ENCODE measurements at regions not wholly inside any gene's neighbourhood (a gene's known extent, or its start where the extent isn't known, plus 50 kb on each side); places are given as distances from the start of the nearest gene placed in this dataset.

DNA sequence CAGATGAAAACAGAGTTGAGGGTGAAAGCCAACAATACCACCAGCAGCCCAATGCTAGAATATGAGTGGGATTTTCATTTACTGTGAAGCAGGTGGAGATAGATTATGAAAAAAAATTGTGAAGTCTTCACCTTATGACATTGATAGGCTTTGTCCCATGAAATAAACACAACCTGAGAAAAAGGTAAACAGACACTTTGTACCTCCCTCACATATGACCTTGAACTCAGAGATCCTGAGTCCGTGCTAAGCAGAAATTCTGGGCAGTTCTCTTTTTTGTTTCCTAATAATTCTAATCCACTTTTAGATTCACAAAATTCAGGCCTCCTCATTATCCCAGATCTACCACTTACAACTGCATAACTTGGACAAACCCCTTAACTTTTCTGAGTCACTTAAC lies 127.3 kb upstream of the RORB start:
- 51 to 77% methylated on average over 1 of the region's 1 CpG for WGBS, 2 donors
- Histone ChIP-seq H3K27me3 (no peaks in the 10 kb centered on the region), H3K27ac (no peak overlapping the region), H3K36me3 (no peaks in the 10 kb centered on the region), H3K4me1 (no peaks in the 10 kb centered on the region), H3K9me3 (no peaks in the 10 kb centered on the region), H3K4me3 (no peak overlapping the region)
- DNase-seq = no peak
- no peak for ATAC-seq (ENCODE audit: low FRiP score in 2 of 2)
- no peak for TF ChIP-seq POLR2AphosphoS5 (IDR thresholded peaks at IDR 0.05)
- no peak for TF ChIP-seq POLR2A (IDR thresholded peaks at IDR 0.05)
- TF ChIP-seq, protein P1, sequence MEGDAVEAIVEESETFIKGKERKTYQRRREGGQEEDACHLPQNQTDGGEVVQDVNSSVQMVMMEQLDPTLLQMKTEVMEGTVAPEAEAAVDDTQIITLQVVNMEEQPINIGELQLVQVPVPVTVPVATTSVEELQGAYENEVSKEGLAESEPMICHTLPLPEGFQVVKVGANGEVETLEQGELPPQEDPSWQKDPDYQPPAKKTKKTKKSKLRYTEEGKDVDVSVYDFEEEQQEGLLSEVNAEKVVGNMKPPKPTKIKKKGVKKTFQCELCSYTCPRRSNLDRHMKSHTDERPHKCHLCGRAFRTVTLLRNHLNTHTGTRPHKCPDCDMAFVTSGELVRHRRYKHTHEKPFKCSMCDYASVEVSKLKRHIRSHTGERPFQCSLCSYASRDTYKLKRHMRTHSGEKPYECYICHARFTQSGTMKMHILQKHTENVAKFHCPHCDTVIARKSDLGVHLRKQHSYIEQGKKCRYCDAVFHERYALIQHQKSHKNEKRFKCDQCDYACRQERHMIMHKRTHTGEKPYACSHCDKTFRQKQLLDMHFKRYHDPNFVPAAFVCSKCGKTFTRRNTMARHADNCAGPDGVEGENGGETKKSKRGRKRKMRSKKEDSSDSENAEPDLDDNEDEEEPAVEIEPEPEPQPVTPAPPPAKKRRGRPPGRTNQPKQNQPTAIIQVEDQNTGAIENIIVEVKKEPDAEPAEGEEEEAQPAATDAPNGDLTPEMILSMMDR (IDR thresholded peaks at IDR 0.05) = no peak
- TF ChIP-seq EP300 (IDR thresholded peaks at IDR 0.05) = no peak

DNA sequence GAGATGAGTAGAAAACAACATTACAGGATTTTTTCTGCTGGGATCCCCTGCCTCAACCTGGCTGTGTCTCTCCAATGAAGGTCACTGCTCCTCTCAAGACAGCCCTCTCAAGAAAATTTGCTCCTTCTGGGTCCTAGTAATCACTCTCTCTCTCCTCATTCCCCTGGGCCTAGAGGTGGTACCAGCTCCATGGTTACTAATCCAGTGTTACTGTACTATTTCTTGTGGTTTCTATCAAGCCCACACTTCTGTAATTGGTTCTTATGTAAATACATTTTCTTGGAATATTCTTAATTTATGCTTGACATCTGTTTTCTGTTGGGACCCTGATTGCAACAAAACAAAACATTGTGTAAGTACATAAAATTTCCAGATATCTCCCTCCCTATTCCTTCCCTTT lies 123.8 kb upstream of the RORB start:
- no peaks in the 10 kb centered on the region for H3K9me3 ChIP-seq
- no peak for DNase-seq
- H3K4me3 ChIP-seq = no peak overlapping the region
- TF ChIP-seq EP300 (IDR thresholded peaks at IDR 0.05) = no peak
- TF ChIP-seq, protein P1 (IDR thresholded peaks at IDR 0.05) = no peak
- TF ChIP-seq POLR2A (IDR thresholded peaks at IDR 0.05) = no peak
- TF ChIP-seq POLR2AphosphoS5 (IDR thresholded peaks at IDR 0.05) = no peak
- no peaks in the 10 kb centered on the region for H3K27me3 ChIP-seq
- H3K36me3 ChIP-seq = no peaks in the 10 kb centered on the region
- ATAC-seq (ENCODE audit: low FRiP score in 2 of 2) = no peak
- no peak overlapping the region for H3K27ac ChIP-seq
- H3K4me1 ChIP-seq = no peaks in the 10 kb centered on the region

DNA sequence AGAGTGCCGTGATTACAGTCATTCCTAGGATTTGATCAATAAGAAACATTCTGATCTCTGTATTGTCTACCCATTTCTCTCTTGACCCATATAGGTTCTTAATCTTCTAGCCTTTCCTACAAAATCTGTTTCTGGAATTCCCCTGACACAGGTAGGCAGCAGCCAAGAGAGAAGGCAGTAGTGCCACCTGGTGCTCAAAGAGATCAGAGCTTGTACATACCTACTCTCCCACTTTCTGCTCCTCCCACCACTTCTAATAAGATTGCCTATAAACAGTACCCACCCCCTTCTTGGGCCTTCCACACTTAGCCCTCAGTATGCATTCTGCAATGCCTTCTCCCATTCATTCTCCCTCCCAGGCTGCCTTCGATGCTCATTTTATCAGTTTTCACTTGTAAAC lies 117.4 kb upstream of the RORB start:
- no peaks in the 10 kb centered on the region for H3K27me3 ChIP-seq
- H3K27ac ChIP-seq = no peak overlapping the region
- no peaks in the 10 kb centered on the region for H3K4me1 ChIP-seq
- ATAC-seq (ENCODE audit: low FRiP score in 2 of 2) = peak; percentile 28 to 78
- H3K4me3 ChIP-seq = no peak overlapping the region
- TF ChIP-seq, protein P1 (IDR thresholded peaks at IDR 0.05) = peak in 1 of 6 experiments; percentile 28
- TF ChIP-seq EP300 (IDR thresholded peaks at IDR 0.05) = no peak
- 46 to 47% methylated on average over 2 of the region's 2 CpGs for WGBS, 2 donors
- peak in 1 of 2 donors; percentile 49 for DNase-seq
- no peaks in the 10 kb centered on the region for H3K36me3 ChIP-seq
- H3K9me3 ChIP-seq = no peaks in the 10 kb centered on the region

DNA sequence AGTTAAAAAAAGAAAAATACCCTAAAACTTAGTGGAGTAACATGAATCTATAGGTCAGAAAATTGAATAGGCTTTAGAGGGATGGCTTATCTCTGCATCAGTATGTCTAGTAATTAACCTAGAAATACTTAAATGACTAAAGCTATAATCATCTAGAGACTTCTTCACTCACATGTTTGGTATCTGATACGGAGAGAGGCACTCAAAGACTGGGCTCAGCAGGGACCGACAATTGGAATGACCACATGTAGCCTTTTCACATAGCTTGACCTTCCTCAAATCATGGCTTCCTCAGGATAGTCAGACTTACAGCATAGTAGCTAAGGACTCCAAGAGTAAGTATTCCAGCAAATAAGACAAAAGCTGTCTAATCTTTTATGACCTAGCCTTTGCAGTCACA lies 105.3 kb upstream of the RORB start:
- WGBS, 2 donors = 84 to 85% methylated on average over 2 of the region's 2 CpGs
- Histone ChIP-seq H3K9me3 (no peaks in the 10 kb centered on the region), H3K27ac (no peak overlapping the region), H3K27me3 (no peaks in the 10 kb centered on the region), H3K4me3 (no peak overlapping the region), H3K36me3 (no peaks in the 10 kb centered on the region), H3K4me1 (no peaks in the 10 kb centered on the region)
- DNase-seq (no peak), ATAC-seq (ENCODE audit: low FRiP score in 2 of 2) (no peak)
- TF ChIP-seq EP300 (IDR thresholded peaks at IDR 0.05) = no peak
- TF ChIP-seq, protein P1 (IDR thresholded peaks at IDR 0.05) = no peak
- TF ChIP-seq POLR2A (IDR thresholded peaks at IDR 0.05) = no peak
- TF ChIP-seq POLR2AphosphoS5 (IDR thresholded peaks at IDR 0.05) = no peak

DNA sequence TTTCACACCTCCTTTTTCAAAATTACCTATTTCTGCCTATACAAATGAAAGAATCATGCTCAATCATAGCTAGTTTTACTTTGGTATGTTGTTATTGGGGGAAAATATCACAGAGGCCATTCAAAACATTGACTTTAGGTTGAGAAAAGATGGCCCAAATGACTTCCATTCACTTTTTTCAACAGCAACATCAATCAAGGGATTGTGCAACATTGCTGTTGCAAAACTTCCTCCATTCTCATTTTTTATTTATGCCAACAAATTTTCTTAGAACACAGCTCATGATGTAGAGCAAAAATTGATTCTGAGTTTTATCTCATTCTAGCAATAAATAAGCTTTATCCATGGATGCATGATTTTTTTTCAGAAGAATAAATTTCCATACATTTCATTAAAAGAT lies 93.6 kb upstream of the RORB start:
- Histone ChIP-seq H3K27me3 (no peaks in the 10 kb centered on the region), H3K36me3 (no peaks in the 10 kb centered on the region), H3K4me1 (no peaks in the 10 kb centered on the region), H3K4me3 (no peak overlapping the region), H3K27ac (no peak overlapping the region), H3K9me3 (peaks cover 0 to 6% (median 3%) of the 10 kb centered on the region in 4 donors)
- TF ChIP-seq POLR2A (IDR thresholded peaks at IDR 0.05) = no peak
- TF ChIP-seq POLR2AphosphoS5 (IDR thresholded peaks at IDR 0.05) = no peak
- TF ChIP-seq, protein P1 (IDR thresholded peaks at IDR 0.05) = no peak
- TF ChIP-seq EP300 (IDR thresholded peaks at IDR 0.05) = no peak
- DNase-seq (no peak), ATAC-seq (ENCODE audit: low FRiP score in 2 of 2) (no peak)

Data from upper lobe of left lung (tissue), 6 donors.